H9 (cell line): ENCODE measurements at regions not wholly inside any gene's neighbourhood (a gene's known extent, or its start where the extent isn't known, plus 50 kb on each side); places are given as distances from the start of the nearest gene placed in this dataset.
"Not testable (repeated sequence)": the region's sequence is repeated elsewhere in the genome, so short reads cannot be mapped to it uniquely, and the experiment has no call there.

Experiments used
- DNase-seq: peaks from one replicate; pipeline ENCODE4 v3.0.0-alpha.2; 2017
- H2AFZ ChIP-seq: one replicate; pipeline ENCODE4 v1.6.1; 2013; ENCODE audit warnings: mild to moderate bottlenecking, low read length, control low read depth, moderate library complexity
- H2AK5ac ChIP-seq: 2 replicates; pipeline ENCODE4 v1.6.1; 2013; ENCODE audit warnings: low read length, control low read depth, mixed read lengths; ENCODE audit not compliant: insufficient read length
- H2BK120ac ChIP-seq: one replicate; pipeline ENCODE4 v1.6.1; 2013; ENCODE audit warnings: low read depth, mild to moderate bottlenecking, low read length, control low read depth, inconsistent platforms; ENCODE audit not compliant: poor library complexity, severe bottlenecking
- H2BK12ac ChIP-seq: 2 replicates; pipeline ENCODE4 v1.6.1; 2013; ENCODE audit warnings: low read length, control low read depth, mixed read lengths, low read depth; ENCODE audit not compliant: insufficient read length
- H2BK15ac ChIP-seq: 2 replicates; pipeline ENCODE4 v1.6.1; 2013; ENCODE audit warnings: low read depth, low read length, control low read depth
- H2BK20ac ChIP-seq: one replicate; pipeline ENCODE4 v1.6.1; 2013; ENCODE audit warnings: low read depth, mild to moderate bottlenecking, low read length, control low read depth, inconsistent platforms; ENCODE audit not compliant: poor library complexity, severe bottlenecking
- H2BK5ac ChIP-seq: 2 replicates; pipeline ENCODE4 v1.6.1; 2013; ENCODE audit warnings: low read length, control low read depth, mixed read lengths; ENCODE audit not compliant: insufficient read length
- H3K14ac ChIP-seq: 2 replicates; pipeline ENCODE4 v1.6.1; 2013; ENCODE audit warnings: low read length, control low read depth; ENCODE audit not compliant: insufficient read depth
- H3K18ac ChIP-seq: 2 replicates; pipeline ENCODE4 v1.6.1; 2013; ENCODE audit warnings: low read depth, mild to moderate bottlenecking, mixed read lengths, low read length, control low read depth; ENCODE audit not compliant: insufficient read length
- H3K23ac ChIP-seq: 2 replicates; pipeline ENCODE4 v1.6.1; 2013; ENCODE audit warnings: low read length, control low read depth, mixed read lengths, low read depth; ENCODE audit not compliant: insufficient read length
- H3K23me2 ChIP-seq: 2 replicates; pipeline ENCODE4 v1.6.1; 2013; ENCODE audit warnings: low read depth, mild to moderate bottlenecking, mixed read lengths, low read length, control low read depth; ENCODE audit not compliant: insufficient read length, poor library complexity, severe bottlenecking
- H3K27ac ChIP-seq: 2 replicates; pipeline ENCODE4 v1.5.1; 2013; ENCODE audit warnings: low read length, control low read depth, mixed read lengths, low read depth; ENCODE audit not compliant: insufficient read length
- H3K27me3 ChIP-seq: 2 replicates; pipeline ENCODE4 v1.6.1; 2013; ENCODE audit warnings: low read length, control low read depth, inconsistent platforms; ENCODE audit not compliant: insufficient read depth
- H3K4ac ChIP-seq: 2 replicates; pipeline ENCODE4 v1.6.1; 2013; ENCODE audit warnings: low read depth, mild to moderate bottlenecking, control low read depth, inconsistent platforms, low read length, moderate library complexity
- H3K4me1 ChIP-seq: 2 replicates; pipeline ENCODE4 v1.6.1; 2013; ENCODE audit warnings: low read length, control low read depth, inconsistent platforms; ENCODE audit not compliant: insufficient read depth
- H3K4me2 ChIP-seq: 2 replicates; pipeline ENCODE4 v1.6.1; 2013; ENCODE audit warnings: low read length, control low read depth, mixed read lengths; ENCODE audit not compliant: insufficient read length, insufficient read depth
- H3K56ac ChIP-seq: 2 replicates; pipeline ENCODE4 v1.6.1; 2013; ENCODE audit warnings: low read depth, mild to moderate bottlenecking, mixed read lengths, low read length, control low read depth; ENCODE audit not compliant: insufficient read length
- H3K79me1 ChIP-seq: 2 replicates; pipeline ENCODE4 v1.6.1; 2013; ENCODE audit warnings: low read depth, mild to moderate bottlenecking, moderate library complexity, low read length, control low read depth, inconsistent platforms; ENCODE audit not compliant: insufficient read depth, poor library complexity, severe bottlenecking
- H3K79me2 ChIP-seq: 2 replicates; pipeline ENCODE4 v1.6.1; 2013; ENCODE audit warnings: low read length, control low read depth, inconsistent platforms; ENCODE audit not compliant: insufficient read depth
- H3K9ac ChIP-seq: 2 replicates; pipeline ENCODE4 v1.6.1; 2013; ENCODE audit warnings: low read length, control low read depth, mixed read lengths; ENCODE audit not compliant: insufficient read length; ENCODE audit errors: extremely low read depth
- H3K9me3 ChIP-seq: one replicate; pipeline ENCODE4 v1.6.1; 2013; ENCODE audit warnings: low read depth, low read length, inconsistent platforms; ENCODE audit not compliant: control insufficient read depth
- H3T11ph ChIP-seq: one replicate; pipeline ENCODE4 v1.6.1; 2013; ENCODE audit warnings: mild to moderate bottlenecking, low read length, control low read depth, inconsistent platforms
- H4K20me1 ChIP-seq: one replicate; pipeline ENCODE4 v1.6.1; 2013; ENCODE audit not compliant: control insufficient read depth, insufficient read length, insufficient read depth
- H4K5ac ChIP-seq: 2 replicates; pipeline ENCODE4 v1.6.1; 2013; ENCODE audit warnings: low read depth, mild to moderate bottlenecking, mixed read lengths, low read length, control low read depth; ENCODE audit not compliant: insufficient read length
- H4K8ac ChIP-seq: replicated peaks from 2 replicates; pipeline ENCODE4 v1.6.1; 2013; ENCODE audit warnings: low read length, control low read depth, mixed read lengths, low read depth; ENCODE audit not compliant: insufficient read length
- H4K91ac ChIP-seq: 2 replicates; pipeline ENCODE4 v1.6.1; 2013; ENCODE audit warnings: low read depth, mild to moderate bottlenecking, moderate library complexity, mixed read lengths, low read length, control low read depth; ENCODE audit not compliant: insufficient read length
- H3K27ac Mint-ChIP-seq, 3 experiments: 2 replicates in 2 of 3; 3 replicates in 1 of 3; pipeline ENCODE4 v1.8.0; 2020 to 2021; ENCODE audit warnings: mixed read lengths in 3 of 3, mild to moderate bottlenecking in 1 of 3, moderate library complexity in 1 of 3
- H3K27me3 Mint-ChIP-seq: 2 replicates; pipeline ENCODE4 v1.8.0; 2021; ENCODE audit warnings: low read depth, mild to moderate bottlenecking, moderate library complexity, mixed read lengths
- H3K36me3 Mint-ChIP-seq, 3 experiments: 2 replicates in 2 of 3; 3 replicates in 1 of 3; pipeline ENCODE4 v1.8.0; 2020 to 2021; ENCODE audit warnings: low read depth in 3 of 3, mixed read lengths in 3 of 3; ENCODE audit not compliant: insufficient read depth in 1 of 3
- H3K4me1 Mint-ChIP-seq, 2 experiments: 2 replicates each; pipeline ENCODE4 v1.8.0; 2020; ENCODE audit warnings: mixed read lengths in 2 of 2
- H3K4me3 Mint-ChIP-seq, 2 experiments: 2 replicates in 1 of 2; 3 replicates in 1 of 2; pipeline ENCODE4 v1.8.0; 2020 to 2021; ENCODE audit warnings: mild to moderate bottlenecking in 2 of 2, mixed read lengths in 2 of 2, moderate library complexity in 1 of 2
- H3K9me3 Mint-ChIP-seq, 2 experiments: 2 replicates in 1 of 2; 3 replicates in 1 of 2; pipeline ENCODE4 v1.8.0; 2020; ENCODE audit warnings: mild to moderate bottlenecking in 2 of 2, mixed read lengths in 2 of 2, moderate library complexity in 1 of 2
- CTCF ChIP-seq: fragments of 200-600 bp; sonication (generic); conservative IDR thresholded peaks from 3 replicates; pipeline ENCODE4 v1.8.0; 2021; ENCODE audit warnings: antibody characterized with exemption, mild to moderate bottlenecking
- WGBS: extraction: QIAGEN DNeasy Blood & Tissue Kit; methylation state at CpG from one replicate; pipeline ENCODE4 v1.1.7; 2013; ENCODE audit warnings: missing lambda C conversion rate, low lambda C conversion rate, mixed read lengths; ENCODE audit not compliant: insufficient read length; ENCODE audit errors: extremely low coverage; 5-methylcytosine and 5-hydroxymethylcytosine counted together

- H3K9me3 Mint-ChIP-seq: peaks cover 0 to 13% of the 10 kb centered on the region in 2 experiments; a peak in 2 of 5 replicates
- TF ChIP-seq CTCF: no peak
- no peak overlapping the region for H4K5ac ChIP-seq
These were observed 436.5 kb upstream of the TBL1XR1 start for GRCh38 chr3:177633671-177634207.

DNA sequence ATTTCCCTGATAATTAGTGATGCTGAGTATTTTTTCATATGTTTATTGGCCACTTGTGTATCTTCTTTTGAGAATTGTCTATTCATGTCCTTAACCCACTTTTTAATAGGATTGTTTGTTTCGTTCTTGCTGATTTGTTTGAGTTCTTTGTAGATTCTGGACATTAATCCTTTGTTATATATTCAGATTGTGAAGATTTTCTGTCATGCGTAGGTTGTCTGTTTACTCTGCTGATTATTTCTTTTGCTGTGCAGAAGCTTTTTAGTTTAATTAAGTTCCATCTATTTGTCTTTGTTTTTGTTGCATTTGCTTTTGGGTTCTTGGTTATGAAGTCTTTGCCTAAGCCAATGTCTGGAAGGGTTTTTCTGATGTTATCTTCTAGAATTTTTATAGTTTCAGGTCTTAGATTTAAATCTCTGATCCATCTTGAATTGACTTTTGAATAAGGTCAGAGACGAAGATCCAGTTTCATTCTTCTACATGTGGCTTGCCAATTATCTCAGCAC, 438.4 kb upstream of the TBL1XR1 start:
- not testable (repeated sequence) for H2AFZ ChIP-seq, H2BK15ac ChIP-seq, H3K79me1 ChIP-seq, H3K14ac ChIP-seq, H3K23me2 ChIP-seq, H3K27ac Mint-ChIP-seq, H3T11ph ChIP-seq, H2BK120ac ChIP-seq, H3K79me2 ChIP-seq, H3K4me3 Mint-ChIP-seq, H3K27me3 ChIP-seq, H3K9me3 ChIP-seq, H2BK20ac ChIP-seq, H4K91ac ChIP-seq, H2BK5ac ChIP-seq, H3K9ac ChIP-seq, H2BK12ac ChIP-seq, DNase-seq, H3K4me1 ChIP-seq, H3K23ac ChIP-seq, H4K8ac ChIP-seq, H4K5ac ChIP-seq, H3K18ac ChIP-seq, H2AK5ac ChIP-seq, H3K9me3 Mint-ChIP-seq, H3K4ac ChIP-seq, H3K27me3 Mint-ChIP-seq, H3K27ac ChIP-seq, H3K4me2 ChIP-seq, H4K20me1 ChIP-seq, H3K56ac ChIP-seq
- WGBS: no CpG with 5 or more reads among the region's 3 CpGs
- peaks cover 8 to 12% of the 10 kb centered on the region in 2 experiments; a peak in 3 of 4 replicates for H3K4me1 Mint-ChIP-seq
- H3K36me3 Mint-ChIP-seq: peaks cover 5 to 20% (median 5%) of the 10 kb centered on the region in 3 experiments; a peak in 4 of 7 replicates

More at GRCh38 chr3:177633671-177634207, 436.5 kb upstream of the TBL1XR1 start:
- H3K79me1 ChIP-seq: no peaks in the 10 kb centered on the region
- no peak overlapping the region for H3K4me3 Mint-ChIP-seq
- H3K4me2 ChIP-seq: no peak overlapping the region
- no peak overlapping the region for H2BK12ac ChIP-seq
- H3K4me1 Mint-ChIP-seq: peaks cover 2 to 11% of the 10 kb centered on the region in 2 experiments; a peak in 2 of 4 replicates
- no peak overlapping the region for H3K4ac ChIP-seq
- no peaks in the 10 kb centered on the region for H3K9me3 ChIP-seq
- no CpG with 5 or more reads among the region's 5 CpGs for WGBS
- H2AFZ ChIP-seq: no peak overlapping the region
- H3K56ac ChIP-seq: no peak overlapping the region
- H3K18ac ChIP-seq: no peak overlapping the region
- H3K27me3 Mint-ChIP-seq: no peaks in the 10 kb centered on the region
- H3K23ac ChIP-seq: no peak overlapping the region
- H3K27me3 ChIP-seq: no peaks in the 10 kb centered on the region
- no peak overlapping the region for H3T11ph ChIP-seq
- no peak overlapping the region for H4K8ac ChIP-seq
- no peaks in the 10 kb centered on the region for H3K23me2 ChIP-seq
- H2BK5ac ChIP-seq: no peak overlapping the region
- DNase-seq: no peak
- no peaks in the 10 kb centered on the region for H4K20me1 ChIP-seq
- H3K27ac ChIP-seq: no peak overlapping the region
- peaks cover 0 to 6% (median 5%) of the 10 kb centered on the region in 3 experiments; a peak in 2 of 7 replicates for H3K36me3 Mint-ChIP-seq
- H2BK120ac ChIP-seq: no peak overlapping the region
- no peak overlapping the region for H2BK15ac ChIP-seq
- no peak overlapping the region for H3K27ac Mint-ChIP-seq
- no peak overlapping the region for H3K14ac ChIP-seq
- no peak overlapping the region for H4K91ac ChIP-seq
- no peak overlapping the region for H3K9ac ChIP-seq
- no peaks in the 10 kb centered on the region for H3K79me2 ChIP-seq
- H2AK5ac ChIP-seq: no peak overlapping the region
- H3K4me1 ChIP-seq: no peaks in the 10 kb centered on the region
- H2BK20ac ChIP-seq: no peak overlapping the region
